ENCODE measurements at regions not wholly inside any gene's neighbourhood (a gene's known extent, or its start where the extent isn't known, plus 50 kb on each side); places are given as distances from the start of the nearest gene placed in this dataset.

- WGBS, 5 donors: 64 to 88% (median 84%) methylated on average over 1 of the region's 1 CpG
- peaks cover 0 to 3% (median 0%) of the 10 kb centered on the region in 6 donors for H3K36me3 ChIP-seq
- H3K4me3 ChIP-seq: no peak overlapping the region
- H3K27ac ChIP-seq: no peak overlapping the region
- no peaks in the 10 kb centered on the region for H3K27me3 ChIP-seq (replicated peaks in 1 of 7)
- no peak for DNase-seq
- TF ChIP-seq POLR2AphosphoS5 (IDR thresholded peaks at IDR 0.05) (no peak), CTCF (IDR thresholded peaks at IDR 0.05 in 8 of 11, conservative IDR thresholded peaks at IDR 0.05 in 3 of 11) (no peak), POLR2A (IDR thresholded peaks at IDR 0.05) (no peak)
- intact Hi-C loops (cut with DNase I; ENCODE audit: low total_unique reads): no loop called here
- no peaks in the 10 kb centered on the region for H3K4me1 ChIP-seq
- H3K9me3 ChIP-seq: peaks cover 0 to 12% (median 4%) of the 10 kb centered on the region in 8 donors
Measured at GRCh38 chr7:136087881-136088280, 110.7 kb upstream of the MTPN start.

DNA sequence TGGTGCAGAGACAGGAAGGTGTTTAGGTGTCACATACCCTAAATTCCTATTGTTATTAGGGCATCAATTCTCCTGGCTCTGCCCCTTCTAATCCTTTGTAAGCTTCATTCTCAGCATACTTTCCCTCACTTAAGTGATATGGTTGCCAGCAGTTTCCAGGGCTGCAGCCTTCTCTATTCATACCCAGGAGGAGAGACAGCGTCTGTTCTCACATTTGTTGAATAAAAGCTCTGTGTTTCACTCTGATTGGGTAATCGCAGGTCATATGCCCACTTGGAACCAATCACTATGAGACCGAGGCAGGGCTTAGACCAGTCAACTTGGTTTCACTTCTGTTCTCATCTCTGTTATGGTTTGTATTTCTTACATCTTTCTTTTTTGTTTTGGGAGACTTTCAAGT lies 109.6 kb upstream of the MTPN start:
- Histone ChIP-seq H3K36me3 (no peaks in the 10 kb centered on the region), H3K4me1 (no peaks in the 10 kb centered on the region), H3K27me3 (replicated peaks in 1 of 7) (no peaks in the 10 kb centered on the region), H3K9me3 (peaks cover 0 to 1% (median 0%) of the 10 kb centered on the region in 8 donors), H3K27ac (peak overlapping the region in 4 of 8 donors; percentile 4 to 50 (median 45)), H3K4me3 (peak overlapping the region; percentile 8 to 57 (median 27))
- intact Hi-C loops (cut with DNase I; ENCODE audit: low total_unique reads): no loop called here
- DNase-seq: no peak
- WGBS, 5 donors: 44 to 70% (median 58%) methylated on average over 3 of the region's 3 CpGs
- TF ChIP-seq CTCF (IDR thresholded peaks at IDR 0.05 in 8 of 11, conservative IDR thresholded peaks at IDR 0.05 in 3 of 11): no peak
- peak in 1 of 3 donors; percentile 65 for TF ChIP-seq POLR2AphosphoS5 (IDR thresholded peaks at IDR 0.05)

- TF ChIP-seq CTCF (IDR thresholded peaks at IDR 0.05 in 8 of 11, conservative IDR thresholded peaks at IDR 0.05 in 3 of 11) (no peak), POLR2A (IDR thresholded peaks at IDR 0.05) (no peak), POLR2AphosphoS5 (IDR thresholded peaks at IDR 0.05) (no peak)
- H3K4me1 ChIP-seq: no peaks in the 10 kb centered on the region
- H3K9me3 ChIP-seq: no peaks in the 10 kb centered on the region
- H3K36me3 ChIP-seq: no peaks in the 10 kb centered on the region
- DNase-seq: no peak
- intact Hi-C loops (cut with DNase I; ENCODE audit: low total_unique reads): no loop called here
- H3K27ac ChIP-seq: no peak overlapping the region
- H3K4me3 ChIP-seq: no peak overlapping the region
- no peaks in the 10 kb centered on the region for H3K27me3 ChIP-seq (replicated peaks in 1 of 7)
- WGBS, 5 donors: 77 to 89% (median 80%) methylated on average over 2 of the region's 2 CpGs
Measured at GRCh38 chr7:136079934-136080333, 102.8 kb upstream of the MTPN start.

DNA sequence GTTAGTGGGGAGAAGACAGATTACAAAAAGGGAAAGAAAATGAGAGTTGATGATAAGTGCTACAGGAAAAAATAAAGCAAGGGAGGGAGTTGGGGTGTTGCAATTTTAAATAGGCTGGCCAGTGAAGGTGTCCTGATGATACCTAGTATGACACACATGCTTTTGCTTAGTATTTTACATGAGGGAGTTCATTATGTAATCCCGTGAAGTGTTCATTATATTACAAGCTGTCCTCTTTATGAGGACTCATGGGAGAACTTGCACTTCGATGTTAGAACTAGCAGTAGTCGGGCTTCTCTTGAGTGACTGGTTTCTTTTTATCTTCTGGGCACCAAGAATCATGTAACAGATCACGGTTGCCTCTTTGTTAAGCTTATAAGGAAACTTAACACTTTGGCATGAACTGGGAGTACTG lies 102.3 kb upstream of the MTPN start:
- Histone ChIP-seq H3K27me3 (replicated peaks in 1 of 7) (no peaks in the 10 kb centered on the region), H3K27ac (no peak overlapping the region), H3K4me1 (no peaks in the 10 kb centered on the region), H3K9me3 (no peaks in the 10 kb centered on the region), H3K4me3 (no peak overlapping the region), H3K36me3 (no peaks in the 10 kb centered on the region)
- no peak for DNase-seq
- TF ChIP-seq POLR2A (IDR thresholded peaks at IDR 0.05) (no peak), CTCF (IDR thresholded peaks at IDR 0.05 in 8 of 11, conservative IDR thresholded peaks at IDR 0.05 in 3 of 11) (no peak), POLR2AphosphoS5 (IDR thresholded peaks at IDR 0.05) (no peak)
- 80 to 88% (median 85%) methylated on average over 4 of the region's 4 CpGs for WGBS, 5 donors
- intact Hi-C loops (cut with DNase I; ENCODE audit: low total_unique reads): no loop called here
